OCI-LY7 (cell line): ENCODE measurements at regions not wholly inside any gene's neighbourhood (a gene's known extent, or its start where the extent isn't known, plus 50 kb on each side); places are given as distances from the start of the nearest gene placed in this dataset.

Experiments
- BruUV-seq: library from RNA; stranded (reverse); fragments of 400-500 nt; replicated peaks from 2 replicates; lab custom pipeline; 2021; lab: Mats Ljungman, UMichigan
- CTCF ChIA-PET: fragments of 300-600 bp; sonication (Branson Sonifier 250); formaldehyde crosslinking; loops from one replicate; lab custom pipeline; 2022; ENCODE audit warnings: antibody characterized with exemption; ENCODE audit not compliant: unreplicated experiment; lab: Charles Lee
- POLR2A ChIA-PET: fragments of 300-600 bp; sonication (Branson Sonifier 250); formaldehyde crosslinking; loops from one replicate; lab custom pipeline; 2022; ENCODE audit warnings: antibody characterized with exemption; lab: Charles Lee
- DNase-seq: peaks from one replicate; pipeline ENCODE4 v3.0.0-alpha.2; 2015; ENCODE audit warnings: low spot score
- H2AFZ ChIP-seq: fragments of 200-600 bp; sonication (generic), shearing (Covaris generic); 2 replicates; pipeline ENCODE4 v1.6.1; 2014; ENCODE audit warnings: mild to moderate bottlenecking, antibody characterized with exemption, low read length, moderate library complexity
- H3K27ac ChIP-seq: fragments of 200-600 bp; sonication (generic); 2 replicates; pipeline ENCODE4 v1.5.1; 2014; ENCODE audit warnings: mixed run types, low read depth, mild to moderate bottlenecking, moderate library complexity, low read length, inconsistent platforms; ENCODE audit not compliant: poor library complexity, severe bottlenecking
- H3K36me3 ChIP-seq: fragments of 200-600 bp; sonication (generic); 2 replicates; pipeline ENCODE4 v1.6.1; 2014; ENCODE audit warnings: mild to moderate bottlenecking, antibody characterized with exemption, low read length, moderate library complexity, mixed read lengths; ENCODE audit not compliant: insufficient read depth
- H3K4me1 ChIP-seq: fragments of 200-600 bp; sonication (generic); 2 replicates; pipeline ENCODE4 v1.5.1; 2014; ENCODE audit warnings: mild to moderate bottlenecking, low read length; ENCODE audit not compliant: insufficient read depth, poor library complexity, severe bottlenecking
- H3K4me2 ChIP-seq: fragments of 200-600 bp; sonication (generic); 2 replicates; pipeline ENCODE4 v1.6.1; 2014; ENCODE audit warnings: mild to moderate bottlenecking, low read length
- H3K4me3 ChIP-seq: fragments of 200-600 bp; sonication (generic); 2 replicates; pipeline ENCODE4 v1.5.1; 2014; ENCODE audit warnings: mild to moderate bottlenecking, low read depth, low read length; ENCODE audit not compliant: poor library complexity, severe bottlenecking
- H3K79me2 ChIP-seq: fragments of 200-600 bp; sonication (generic); 2 replicates; pipeline ENCODE4 v1.6.1; 2016; ENCODE audit warnings: low read depth, mild to moderate bottlenecking, low read length, moderate library complexity, mixed read lengths; ENCODE audit not compliant: insufficient read depth
- H3K9me2 ChIP-seq: fragments of 200-600 bp; sonication (generic); 2 replicates; pipeline ENCODE4 v1.6.1; 2016; ENCODE audit warnings: mild to moderate bottlenecking, low read length, mixed read lengths; ENCODE audit not compliant: insufficient read depth
- H3K9me3 ChIP-seq: fragments of 200-600 bp; sonication (generic); 2 replicates; pipeline ENCODE4 v1.6.1; 2014; ENCODE audit warnings: mild to moderate bottlenecking, mixed run types, low read length, mixed read lengths
- H4K20me1 ChIP-seq: fragments of 200-600 bp; sonication (generic); 2 replicates; pipeline ENCODE4 v1.6.1; 2014; ENCODE audit warnings: mild to moderate bottlenecking, antibody characterized with exemption, low read length, moderate library complexity, mixed read lengths; ENCODE audit not compliant: insufficient read depth
- CTCF ChIP-seq: fragments of 200-600 bp; sonication (generic); conservative IDR thresholded peaks from 2 replicates; pipeline ENCODE4 v1.5.1; 2014; ENCODE audit warnings: mild to moderate bottlenecking, antibody characterized with exemption, low read length, moderate library complexity, mixed read lengths
- EZH2phosphoT487 ChIP-seq: fragments of 200-600 bp; sonication (generic); IDR thresholded peaks from 2 replicates; pipeline ENCODE4 v1.6.1; 2018; ENCODE audit warnings: low read depth, borderline replicate concordance, mild to moderate bottlenecking, mixed run types, antibody characterized with exemption, low read length, moderate library complexity, mixed read lengths
- intact Hi-C: fragments of 100-400 bp; cut with micrococcal nuclease; formaldehyde crosslinking; loops from one replicate; pipeline ENCODE4 v1.10.0; 2022; ENCODE audit not compliant: unreplicated experiment

DNA sequence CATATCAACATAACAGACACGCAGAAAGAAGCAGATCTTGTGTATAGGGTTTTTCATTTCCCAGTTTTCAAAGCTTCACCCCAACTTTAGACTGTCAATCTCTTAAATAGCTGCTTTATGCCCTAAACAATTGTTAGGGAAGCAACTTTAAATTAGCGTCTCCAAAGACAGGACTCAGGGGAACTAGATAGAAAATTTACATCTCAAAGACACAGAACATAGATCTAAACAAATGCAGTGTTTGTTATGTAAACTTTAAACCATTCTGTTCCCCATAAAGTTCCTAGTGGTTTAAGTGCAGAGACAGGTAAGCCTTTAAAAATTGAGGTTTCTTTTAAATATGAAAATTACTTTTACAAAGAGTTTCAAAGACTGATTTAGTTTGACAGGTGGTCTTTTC is 379.2 kb upstream of the GHITM start:
- Histone ChIP-seq H3K9me3 (no peaks in the 10 kb centered on the region), H3K27ac (no peak overlapping the region), H3K9me2 (no peaks in the 10 kb centered on the region), H3K4me1 (no peaks in the 10 kb centered on the region), H3K4me2 (no peak overlapping the region), H4K20me1 (no peaks in the 10 kb centered on the region), H2AFZ (no peak overlapping the region), H3K4me3 (no peak overlapping the region), H3K36me3 (no peaks in the 10 kb centered on the region), H3K79me2 (no peaks in the 10 kb centered on the region)
- no peak for TF ChIP-seq EZH2phosphoT487
- no peak for TF ChIP-seq CTCF
- intact Hi-C loops: no loop called here
- DNase-seq: no peak
- CTCF ChIA-PET: no interaction called here
- BruUV-seq: no TSS peak
- POLR2A ChIA-PET: no interaction called here

GRCh38 chr10:83764666-83765065 is 374.6 kb upstream of the GHITM start:
- no TSS peak for BruUV-seq
- POLR2A ChIA-PET: interaction anchor here (0.6 kb wide), 2 partner anchors 358 to 647 kb away, joined by 3 read pairs; no protein-coding TSS in a partner anchor
- no peak for TF ChIP-seq EZH2phosphoT487
- no peak for TF ChIP-seq CTCF
- no peak for DNase-seq
- Histone ChIP-seq H3K79me2 (no peaks in the 10 kb centered on the region), H3K9me2 (no peaks in the 10 kb centered on the region), H3K27ac (no peak overlapping the region), H3K4me1 (no peaks in the 10 kb centered on the region), H3K36me3 (no peaks in the 10 kb centered on the region), H3K4me3 (no peak overlapping the region), H4K20me1 (no peaks in the 10 kb centered on the region), H3K4me2 (no peak overlapping the region), H3K9me3 (no peaks in the 10 kb centered on the region), H2AFZ (no peak overlapping the region)
- intact Hi-C loops: no loop called here
- CTCF ChIA-PET: no interaction called here

GRCh38 chr10:83765731-83766130 is 373.6 kb upstream of the GHITM start:
- TF ChIP-seq EZH2phosphoT487 (no peak), CTCF (no peak)
- Histone ChIP-seq H2AFZ (no peak overlapping the region), H3K36me3 (no peaks in the 10 kb centered on the region), H3K27ac (no peak overlapping the region), H4K20me1 (no peaks in the 10 kb centered on the region), H3K79me2 (no peaks in the 10 kb centered on the region), H3K4me2 (no peak overlapping the region), H3K4me3 (no peak overlapping the region), H3K9me2 (no peaks in the 10 kb centered on the region), H3K9me3 (no peaks in the 10 kb centered on the region), H3K4me1 (no peaks in the 10 kb centered on the region)
- BruUV-seq: no TSS peak
- CTCF ChIA-PET: no interaction called here
- no peak for DNase-seq
- POLR2A ChIA-PET: interaction anchor here (0.7 kb wide), 1 partner anchor 58 kb away, joined by 3 read pairs; no protein-coding TSS in a partner anchor
- intact Hi-C loops: no loop called here
